ENCODE measurements at regions not wholly inside any gene's neighbourhood (a gene's known extent, or its start where the extent isn't known, plus 50 kb on each side); places are given as distances from the start of the nearest gene placed in this dataset.
"Not testable (repeated sequence)": the region's sequence is repeated elsewhere in the genome, so short reads cannot be mapped to it uniquely, and the experiment has no call there.

- no peak for DNase-seq
Observed at GRCh38 chr3:181609030-181609767, 102.5 kb upstream of the SOX2 start.

DNA sequence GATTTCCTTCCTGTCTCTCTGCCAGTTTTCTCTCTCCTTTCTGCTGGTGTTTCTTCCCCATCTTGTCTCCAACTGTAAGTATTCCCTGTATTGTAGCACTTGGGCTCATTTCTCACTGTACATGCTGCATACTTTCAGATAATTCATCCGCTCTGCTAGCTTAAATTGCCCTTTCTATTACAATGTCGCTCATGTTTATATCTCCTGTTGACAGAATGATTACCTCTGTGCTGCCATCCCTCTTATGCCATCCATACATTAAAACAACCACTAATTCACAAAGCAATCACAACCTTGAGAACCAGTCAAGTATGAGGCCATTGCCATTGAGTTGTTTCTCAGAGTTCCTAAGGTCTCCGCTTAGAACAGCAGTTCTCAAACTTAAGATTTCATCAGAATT is 107.5 kb upstream of the SOX2 start:
- no peak for DNase-seq

DNA sequence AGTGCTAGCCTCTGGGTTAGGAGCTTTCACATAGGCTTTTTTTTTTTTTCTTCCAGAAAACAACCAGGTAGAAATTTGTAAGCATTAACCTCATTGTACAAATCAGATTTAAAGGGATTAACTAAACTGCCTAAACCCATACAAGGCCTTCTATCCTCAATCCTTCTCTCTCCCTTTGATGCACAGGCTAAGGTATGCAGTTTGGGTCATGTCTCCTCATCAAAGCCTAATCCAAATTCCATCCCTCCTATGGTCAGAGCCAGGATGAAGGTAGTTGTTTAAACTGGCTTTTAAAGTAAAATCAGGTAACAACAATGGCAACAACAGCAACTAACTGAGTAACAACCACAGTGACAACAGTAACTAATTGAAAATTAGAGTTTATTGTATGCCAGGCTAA is 115.6 kb upstream of the SOX2 start:
- no peak for DNase-seq

DNA sequence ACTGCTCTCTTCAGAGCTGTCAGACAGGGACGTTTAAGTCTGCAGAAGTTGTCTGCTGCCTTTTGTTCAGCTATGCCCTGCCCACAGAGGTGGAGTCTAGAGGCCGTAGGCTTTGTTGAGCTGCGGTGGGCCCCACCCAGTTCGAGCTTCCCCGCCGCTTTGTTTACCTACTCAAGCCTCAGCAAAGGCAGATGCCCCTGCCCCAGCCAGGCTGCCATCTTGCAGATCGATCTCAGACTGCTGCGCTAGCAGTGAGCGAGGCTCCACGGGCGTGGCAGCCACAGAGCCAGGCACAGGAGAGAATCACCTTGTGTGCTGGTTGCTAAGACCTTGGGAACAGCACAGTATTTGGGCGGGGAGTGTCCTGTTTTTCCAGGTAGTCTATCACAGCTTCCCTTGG is 120.8 kb upstream of the SOX2 start:
- DNase-seq: not testable (repeated sequence)

GRCh38 chr3:181582619-181583018 is 129.1 kb upstream of the SOX2 start:
- no peak for DNase-seq

DNA sequence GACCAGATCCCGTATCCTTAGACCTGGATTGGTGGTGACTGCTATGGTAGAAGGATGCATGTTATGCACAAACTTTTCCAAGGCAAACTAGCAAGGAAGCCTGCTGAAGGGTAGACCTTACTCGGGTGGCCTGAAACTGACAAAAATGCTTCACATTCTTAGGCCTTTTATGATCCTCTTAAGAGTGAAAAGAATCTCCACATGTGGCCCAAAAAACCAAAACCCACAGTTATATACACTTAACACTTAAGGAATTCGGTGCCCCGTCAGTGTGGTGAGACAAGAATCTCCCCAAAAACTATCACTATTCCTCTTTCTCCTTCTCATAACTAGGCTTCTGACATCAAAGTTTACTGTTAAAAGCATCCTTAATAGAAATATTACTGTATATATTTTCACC is 130.1 kb upstream of the SOX2 start:
- DNase-seq: no peak

GRCh38 chr3:181578743-181579142 is 133.0 kb upstream of the SOX2 start:
- no peak for DNase-seq

- no peak for DNase-seq
Observed at GRCh38 chr3:181572432-181572831, 139.3 kb upstream of the SOX2 start.

DNA sequence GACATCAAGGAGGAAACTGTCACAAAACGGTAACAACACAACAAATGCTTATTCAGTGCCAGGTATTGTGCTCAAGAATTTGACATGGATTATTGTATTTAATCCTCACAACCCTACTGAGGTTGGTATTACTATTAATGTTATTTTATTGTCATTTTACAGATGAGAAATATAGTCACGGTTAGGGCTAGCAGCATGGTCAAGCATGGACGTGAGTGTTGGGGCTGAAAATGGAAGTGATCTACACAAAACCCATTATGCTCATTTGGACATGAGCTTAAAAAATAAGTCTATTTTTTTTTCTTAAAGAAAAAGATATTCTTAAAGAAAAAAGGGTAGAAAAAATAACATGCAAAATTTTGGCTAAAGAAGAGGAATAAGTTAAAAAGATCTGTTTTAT is 141.3 kb upstream of the SOX2 start:
- DNase-seq: no peak

GRCh38 chr3:181569356-181569940 is 142.3 kb upstream of the SOX2 start:
- DNase-seq: no peak

GRCh38 chr3:181568693-181569092 is 143.0 kb upstream of the SOX2 start:
- no peak for DNase-seq

DNA sequence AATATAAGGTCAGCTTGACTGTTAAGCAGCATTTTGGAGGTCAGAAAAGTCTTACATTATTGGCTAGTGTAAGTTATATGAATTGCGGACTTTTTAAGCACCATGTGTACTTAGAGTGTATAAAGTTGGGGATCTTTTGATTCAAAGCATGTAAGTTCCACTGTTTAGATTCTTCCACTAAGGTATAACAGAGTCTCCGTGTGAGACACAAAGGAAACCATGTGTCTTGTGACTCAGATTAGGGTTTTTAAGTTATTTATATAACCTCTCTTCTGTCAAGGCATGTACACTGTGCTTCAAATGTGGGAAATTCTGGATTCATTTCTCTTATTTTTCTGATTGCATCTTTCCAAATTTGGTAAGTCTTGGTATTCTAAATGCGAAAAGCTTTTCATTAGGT is 143.5 kb upstream of the SOX2 start:
- DNase-seq: no peak

DNA sequence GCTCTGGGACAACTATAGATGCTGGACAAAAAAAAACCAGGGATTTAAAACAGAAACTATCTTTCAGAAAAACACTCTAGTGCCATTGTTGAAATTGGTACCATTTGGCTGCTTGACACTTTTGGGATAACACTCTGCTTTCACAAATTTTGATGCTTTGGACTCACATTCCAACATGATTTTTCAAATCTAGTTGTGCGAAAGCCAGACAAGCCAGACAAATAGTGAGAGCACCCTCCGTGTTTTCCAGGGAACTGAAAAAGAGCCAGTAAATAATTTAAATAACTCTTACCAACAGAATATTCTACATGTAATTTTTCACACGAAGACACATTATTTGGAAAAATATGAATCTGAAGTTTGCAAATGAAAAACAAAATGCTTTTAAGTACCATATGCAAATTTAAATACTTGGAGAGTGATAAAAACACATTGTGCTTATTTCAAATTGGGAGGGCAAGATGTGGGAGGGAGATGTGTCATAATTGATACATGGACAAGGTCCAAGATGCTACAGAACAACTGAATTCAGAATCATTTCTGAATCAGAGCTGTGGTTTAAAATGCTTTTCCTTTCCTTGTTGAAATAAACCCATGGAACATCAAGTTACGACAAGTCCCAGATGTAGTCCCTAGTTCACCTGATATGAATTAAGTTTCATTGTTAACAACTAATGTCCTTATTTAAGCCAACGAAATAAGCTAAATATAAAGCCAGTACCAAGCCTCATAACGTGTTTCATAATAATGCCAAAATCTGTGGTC is 144.2 kb upstream of the SOX2 start:
- no peak for DNase-seq

DNA sequence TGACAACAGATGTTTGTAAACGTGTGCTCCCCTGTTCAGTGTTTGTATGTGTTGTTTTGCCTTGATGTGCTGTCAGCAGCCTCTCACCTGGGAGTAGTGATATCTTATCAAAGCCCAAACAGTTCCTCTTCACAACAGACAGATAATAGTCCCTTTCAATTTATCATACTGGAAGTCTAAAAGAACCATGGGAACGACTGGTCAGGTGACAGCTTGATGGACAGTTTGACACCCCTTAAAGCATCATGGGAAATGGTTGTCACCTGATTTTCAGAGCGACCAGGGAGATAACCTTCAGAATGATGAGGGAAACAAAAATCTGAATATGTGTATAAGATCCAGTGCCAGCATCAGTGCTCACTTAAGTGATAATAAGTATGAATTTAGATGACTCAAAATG is 146.3 kb upstream of the SOX2 start:
- no peak for DNase-seq

DNA sequence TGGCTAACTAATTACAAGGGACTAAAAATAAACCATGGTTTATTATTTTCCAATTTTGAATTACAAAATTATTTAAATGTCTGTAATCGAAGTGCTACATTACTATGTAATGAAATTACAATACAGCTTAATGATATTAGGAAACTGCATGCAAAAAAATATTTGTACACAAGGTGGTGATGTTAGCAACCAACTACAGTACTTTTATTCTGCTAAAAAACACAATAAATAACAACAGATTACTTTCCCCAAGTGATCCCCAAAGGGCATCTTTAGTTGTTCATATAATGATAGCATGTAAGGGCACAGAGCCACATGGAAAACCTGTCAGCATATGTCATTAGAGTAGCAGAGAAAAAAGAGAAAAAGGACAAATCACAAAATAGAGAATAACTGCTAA is 147.5 kb upstream of the SOX2 start:
- DNase-seq: no peak

DNA sequence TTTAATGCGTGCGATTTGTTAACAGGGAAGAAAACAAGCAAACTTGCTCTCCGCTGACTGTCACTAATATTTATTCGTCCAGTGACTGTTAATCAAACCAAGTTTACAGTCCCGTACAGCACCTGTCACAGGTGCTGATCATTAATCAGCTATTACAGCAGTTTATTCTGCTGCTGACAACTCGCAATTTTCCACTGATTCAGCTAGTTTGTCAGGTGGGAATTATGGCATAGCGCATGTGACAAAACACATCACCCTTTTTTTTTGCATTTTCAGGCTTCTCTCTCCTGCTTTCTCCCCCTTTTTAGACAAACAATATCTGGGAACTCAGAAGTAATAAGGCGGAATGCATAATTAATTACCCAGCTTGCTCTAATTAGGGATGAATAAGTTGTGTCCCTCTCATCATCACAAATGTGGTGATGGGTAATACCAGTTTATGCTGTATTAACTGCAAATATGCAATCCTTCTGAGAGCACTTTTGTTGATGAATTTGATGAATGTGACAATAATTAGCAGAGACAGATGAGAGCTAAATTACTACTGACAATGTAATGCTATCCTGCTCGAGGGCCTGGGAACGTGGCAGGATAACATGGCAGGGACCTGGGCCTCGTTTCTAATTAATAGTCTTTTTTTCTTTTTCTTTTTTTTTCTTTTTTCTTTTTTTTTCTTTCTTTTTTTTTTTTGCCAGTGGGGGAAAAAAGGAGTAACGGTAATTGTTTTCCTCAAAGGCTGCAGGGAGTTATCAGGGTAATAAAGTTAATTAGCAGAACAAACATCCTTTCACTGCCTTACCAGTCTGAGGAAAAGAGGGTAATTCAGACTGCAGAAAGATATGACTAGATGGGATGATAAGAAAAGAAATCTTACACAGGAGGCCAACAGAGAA is 150.3 kb upstream of the SOX2 start:
- DNase-seq: no peak

DNA sequence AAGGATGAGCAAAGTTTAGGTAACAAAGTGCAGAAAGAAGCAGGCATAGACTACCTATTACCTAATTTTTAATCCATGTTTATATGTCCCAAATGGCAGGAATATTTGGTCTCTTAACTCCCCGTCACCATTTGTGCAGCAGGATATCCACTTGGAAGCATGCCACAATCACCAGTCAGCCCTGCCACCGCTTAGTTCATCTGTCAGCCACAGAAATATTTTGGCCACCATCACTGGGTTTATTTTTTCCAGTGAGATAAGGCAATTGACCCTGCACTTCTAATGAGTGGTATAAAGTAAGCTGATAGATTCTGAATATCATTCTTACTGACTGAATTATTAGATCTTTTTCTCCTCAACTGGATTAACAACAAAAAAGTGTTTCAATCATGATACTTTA is 152.9 kb upstream of the SOX2 start:
- no peak for DNase-seq

DNA sequence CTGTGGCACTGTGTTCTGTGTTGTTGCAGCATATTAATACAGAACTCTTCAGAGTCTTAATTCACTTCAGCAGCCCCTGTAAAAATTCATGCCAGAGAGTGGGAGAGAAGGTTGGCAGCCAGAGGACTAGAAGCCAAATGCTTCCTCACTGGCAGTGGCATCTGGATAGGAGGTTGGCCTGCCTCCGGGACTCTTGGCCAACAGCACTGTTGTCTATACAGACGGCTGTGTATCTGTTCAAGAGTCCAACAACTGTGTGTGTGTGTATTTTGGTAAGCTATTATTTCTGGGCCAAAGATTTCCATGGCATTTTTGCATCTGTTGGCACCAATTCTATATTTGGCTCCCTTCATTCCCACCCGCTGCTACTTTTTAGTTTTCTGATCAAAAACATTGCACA is 156.0 kb upstream of the SOX2 start:
- DNase-seq: peak; percentile 22

- DNase-seq: no peak
Observed at GRCh38 chr3:181554233-181554765, 157.4 kb upstream of the SOX2 start.

DNA sequence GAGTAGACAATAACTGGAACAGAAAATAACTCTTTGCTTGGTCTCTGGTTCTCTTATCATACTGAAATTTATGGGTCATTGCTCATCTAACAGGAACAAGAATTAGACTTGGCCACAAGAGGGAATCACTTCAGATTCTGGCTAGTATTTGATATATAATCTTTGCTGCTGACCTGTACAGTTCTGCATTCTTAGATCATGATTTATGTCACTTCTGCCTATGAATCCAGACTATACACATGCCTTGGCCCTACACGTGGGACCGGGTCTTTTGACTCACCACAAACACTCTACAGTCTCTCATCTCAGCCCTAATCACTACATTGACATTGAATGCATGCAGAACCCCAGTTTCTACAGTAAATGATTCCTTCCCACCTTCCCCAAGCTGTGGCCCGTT is 162.5 kb upstream of the SOX2 start:
- DNase-seq: no peak

DNA sequence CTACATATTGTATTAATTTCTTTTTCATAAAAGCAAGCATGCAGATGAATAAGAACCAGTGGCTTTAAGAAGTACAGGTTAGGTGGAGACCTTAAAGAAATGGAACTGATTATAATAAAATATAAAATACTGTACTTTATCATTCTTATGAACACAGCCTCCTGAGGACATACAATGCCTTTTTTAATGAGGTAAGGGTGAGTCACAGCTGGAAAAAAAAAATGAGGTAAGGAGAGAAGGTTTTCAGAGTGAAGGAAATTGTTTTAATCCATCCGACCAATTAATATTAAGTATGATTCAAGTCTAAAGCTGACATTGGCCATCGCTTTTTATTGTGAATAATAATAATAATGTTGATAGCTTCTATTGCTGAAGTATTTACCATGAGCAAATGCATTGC is 170.3 kb upstream of the SOX2 start:
- no peak for DNase-seq

- no peak for DNase-seq
Observed at GRCh38 chr3:181534781-181535221, 176.9 kb upstream of the SOX2 start.

All from occipital lobe (tissue), 1 donor.